ENCODE measurements at regions not wholly inside any gene's neighbourhood (a gene's known extent, or its start where the extent isn't known, plus 50 kb on each side); places are given as distances from the start of the nearest gene placed in this dataset.

DNA sequence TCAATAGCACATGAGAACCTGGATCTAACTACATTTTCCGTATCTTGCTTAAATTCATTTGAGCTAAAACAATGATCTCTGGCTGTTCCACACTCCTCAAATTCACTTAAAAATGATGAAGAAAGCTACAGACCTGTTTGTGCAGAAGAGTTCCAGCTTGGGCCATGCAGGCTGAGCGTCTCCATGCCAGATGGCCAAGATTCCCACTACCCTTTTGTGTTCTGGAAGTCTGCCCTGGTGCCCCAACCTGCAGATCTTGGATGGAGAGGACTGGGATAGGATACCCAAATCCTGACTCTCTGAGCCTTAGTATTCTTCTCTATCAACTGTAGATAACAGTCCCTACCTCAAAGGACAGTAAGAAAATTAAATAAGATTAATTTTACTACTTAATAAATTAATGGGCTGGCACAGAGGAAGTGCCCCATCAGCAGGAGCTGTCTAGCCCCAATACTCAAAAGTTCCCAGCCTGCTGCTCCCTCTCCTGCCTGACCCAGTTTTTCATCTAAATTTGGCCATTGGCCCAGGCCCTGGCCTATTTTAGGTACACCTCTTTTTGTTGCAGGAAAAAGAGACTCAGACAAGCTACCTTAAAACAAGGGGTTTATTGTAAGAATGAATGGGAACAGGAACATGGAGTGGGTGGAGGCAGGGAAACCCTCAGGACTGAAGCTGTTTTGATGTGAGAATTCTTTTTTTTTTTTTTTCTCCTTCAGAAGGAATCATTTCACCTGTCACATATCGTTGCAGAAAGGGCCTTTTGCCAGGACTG lies 81.4 kb upstream of the GRK3 start:
- no peak overlapping the region for H3K4me3 ChIP-seq (ENCODE audit: low read length)
- DNase-seq (ENCODE audit: low read depth) = no peak
- TF ChIP-seq, protein P1, sequence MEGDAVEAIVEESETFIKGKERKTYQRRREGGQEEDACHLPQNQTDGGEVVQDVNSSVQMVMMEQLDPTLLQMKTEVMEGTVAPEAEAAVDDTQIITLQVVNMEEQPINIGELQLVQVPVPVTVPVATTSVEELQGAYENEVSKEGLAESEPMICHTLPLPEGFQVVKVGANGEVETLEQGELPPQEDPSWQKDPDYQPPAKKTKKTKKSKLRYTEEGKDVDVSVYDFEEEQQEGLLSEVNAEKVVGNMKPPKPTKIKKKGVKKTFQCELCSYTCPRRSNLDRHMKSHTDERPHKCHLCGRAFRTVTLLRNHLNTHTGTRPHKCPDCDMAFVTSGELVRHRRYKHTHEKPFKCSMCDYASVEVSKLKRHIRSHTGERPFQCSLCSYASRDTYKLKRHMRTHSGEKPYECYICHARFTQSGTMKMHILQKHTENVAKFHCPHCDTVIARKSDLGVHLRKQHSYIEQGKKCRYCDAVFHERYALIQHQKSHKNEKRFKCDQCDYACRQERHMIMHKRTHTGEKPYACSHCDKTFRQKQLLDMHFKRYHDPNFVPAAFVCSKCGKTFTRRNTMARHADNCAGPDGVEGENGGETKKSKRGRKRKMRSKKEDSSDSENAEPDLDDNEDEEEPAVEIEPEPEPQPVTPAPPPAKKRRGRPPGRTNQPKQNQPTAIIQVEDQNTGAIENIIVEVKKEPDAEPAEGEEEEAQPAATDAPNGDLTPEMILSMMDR (IDR thresholded peaks at IDR 0.05; ENCODE audit: insufficient read depth, low read depth, low read length, missing control alignments) = no peak

DNA sequence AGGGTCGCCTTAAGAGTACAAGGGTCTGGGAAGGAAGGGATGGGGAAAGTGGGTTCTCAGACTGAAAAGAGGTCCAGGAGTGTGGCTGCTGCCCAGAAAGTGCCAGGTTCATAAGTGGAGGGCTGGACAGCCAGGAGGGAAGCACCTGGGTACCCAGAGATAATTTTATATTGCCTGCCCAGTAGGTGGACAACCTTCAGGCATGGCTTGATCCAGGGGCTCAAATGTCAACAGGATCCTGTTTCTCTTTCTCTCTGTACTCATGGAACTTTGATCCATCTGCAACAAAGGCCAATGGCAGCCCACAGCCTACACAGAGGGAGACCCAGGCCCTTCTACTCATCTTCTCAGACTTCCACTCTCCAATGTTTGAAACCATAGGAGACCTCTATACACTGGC lies 80.5 kb upstream of the GRK3 start:
- TF ChIP-seq, protein P1 (IDR thresholded peaks at IDR 0.05; ENCODE audit: insufficient read depth, low read depth, low read length, missing control alignments) = no peak
- no peak overlapping the region for H3K4me3 ChIP-seq (ENCODE audit: low read length)

DNA sequence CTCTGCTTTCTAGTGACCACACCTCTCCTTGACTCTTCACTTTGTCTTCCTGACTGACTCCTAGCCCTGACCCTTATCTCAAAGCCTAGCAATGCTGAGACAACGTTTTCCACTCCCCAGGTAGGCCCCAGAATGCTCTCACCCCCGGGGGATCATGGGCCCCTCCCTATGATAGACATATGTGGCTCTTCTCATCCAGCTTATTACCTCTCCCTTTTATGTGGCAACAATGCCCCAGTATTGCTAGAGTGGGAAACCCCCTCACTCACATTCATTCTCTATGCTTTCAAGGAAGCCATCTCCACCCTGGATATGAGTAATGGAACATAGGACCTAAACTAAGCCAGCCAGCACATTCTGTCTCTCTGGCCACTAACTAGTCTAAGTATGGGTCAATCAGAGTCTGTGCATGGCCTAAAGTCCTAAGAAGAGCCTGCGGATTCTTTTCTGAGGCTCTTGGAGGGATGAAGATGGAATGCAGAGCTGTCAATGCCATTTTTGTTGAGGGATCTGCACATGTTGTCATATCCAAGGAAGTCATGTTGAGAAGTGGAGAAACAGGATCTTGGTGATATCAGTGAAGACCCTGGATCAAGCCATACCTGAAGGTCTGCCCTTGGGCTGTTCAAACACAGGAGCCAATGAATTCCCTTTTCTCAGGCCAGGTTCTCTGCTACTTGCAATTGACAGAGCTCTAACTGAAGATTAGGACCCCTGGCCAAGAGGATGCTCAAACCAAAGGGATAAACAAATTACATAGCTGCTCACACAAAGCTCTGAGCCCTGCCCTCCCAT lies 79.8 kb upstream of the GRK3 start:
- TF ChIP-seq, protein P1 (IDR thresholded peaks at IDR 0.05; ENCODE audit: insufficient read depth, low read depth, low read length, missing control alignments) = no peak
- H3K4me3 ChIP-seq (ENCODE audit: low read length) = no peak overlapping the region
- no peak for DNase-seq (ENCODE audit: low read depth)

More for the DNA sequence above, 80.5 kb upstream of the GRK3 start:
- no peak for DNase-seq (ENCODE audit: low read depth)

DNA sequence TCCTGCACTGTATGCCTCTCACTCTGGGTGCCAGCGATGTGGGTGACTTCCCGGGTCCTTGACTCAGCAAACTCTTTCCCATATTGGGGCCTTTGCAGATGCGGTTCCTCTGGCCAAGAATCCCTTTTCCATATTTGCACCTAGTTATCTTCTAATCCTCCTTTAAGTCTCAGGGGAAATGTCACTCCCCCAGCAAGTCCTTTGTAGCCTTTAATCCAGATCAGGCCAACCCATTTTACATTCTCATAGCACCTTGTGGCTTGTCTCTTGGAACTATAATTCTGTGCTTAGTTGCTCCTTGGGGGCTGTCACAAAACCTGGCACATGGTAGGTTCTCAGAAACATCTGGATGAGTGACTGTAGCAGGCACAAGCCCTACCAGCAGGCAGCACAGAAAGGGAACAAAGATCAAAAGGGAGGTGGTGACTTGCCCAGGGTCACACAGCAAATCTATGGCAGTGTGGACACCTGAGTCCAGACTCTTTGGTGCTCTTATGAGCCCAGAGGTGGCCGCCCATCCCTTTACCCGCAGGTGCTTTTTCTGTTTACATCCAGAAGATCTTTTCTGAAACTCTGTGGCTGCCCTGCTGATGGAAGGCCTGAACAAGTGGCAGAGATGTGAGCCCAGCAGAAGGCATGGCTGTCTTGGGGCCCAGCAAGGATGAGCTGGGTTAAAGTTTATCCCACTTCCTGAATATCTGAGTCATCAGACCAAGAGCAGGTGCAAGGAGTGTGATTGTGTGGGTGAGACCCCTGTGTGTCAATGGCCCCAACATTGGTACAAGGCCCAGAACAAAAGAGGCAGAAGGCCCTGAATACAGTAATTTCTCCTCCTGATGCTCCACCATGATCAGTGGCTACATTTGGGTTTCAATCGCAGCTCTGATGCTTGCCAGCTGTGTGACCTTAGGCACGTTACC lies 78.6 kb upstream of the GRK3 start:
- no peak for DNase-seq (ENCODE audit: low read depth)
- TF ChIP-seq, protein P1 (IDR thresholded peaks at IDR 0.05; ENCODE audit: insufficient read depth, low read depth, low read length, missing control alignments) = no peak
- H3K4me3 ChIP-seq (ENCODE audit: low read length) = no peak overlapping the region

DNA sequence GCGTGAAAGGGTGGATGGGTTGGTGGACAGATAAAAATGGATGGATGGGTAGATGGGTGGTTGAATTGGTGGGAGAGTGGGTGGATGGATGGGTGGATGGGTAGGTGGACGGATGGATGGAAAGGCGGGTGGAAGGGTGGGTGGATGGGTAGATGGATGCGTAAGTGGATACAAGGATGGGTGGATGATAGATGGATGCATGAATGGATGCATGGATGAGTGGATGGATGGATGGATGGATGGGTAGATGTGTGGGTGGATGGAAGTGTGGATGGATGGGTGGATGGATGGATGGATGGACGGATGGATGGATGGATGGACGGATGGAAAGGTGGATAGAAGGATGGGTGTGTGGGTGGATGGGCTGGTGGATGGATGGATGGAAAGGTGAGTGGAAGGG lies 77.0 kb upstream of the GRK3 start:
- TF ChIP-seq, protein P1 (IDR thresholded peaks at IDR 0.05; ENCODE audit: insufficient read depth, low read depth, low read length, missing control alignments) = no peak

DNA sequence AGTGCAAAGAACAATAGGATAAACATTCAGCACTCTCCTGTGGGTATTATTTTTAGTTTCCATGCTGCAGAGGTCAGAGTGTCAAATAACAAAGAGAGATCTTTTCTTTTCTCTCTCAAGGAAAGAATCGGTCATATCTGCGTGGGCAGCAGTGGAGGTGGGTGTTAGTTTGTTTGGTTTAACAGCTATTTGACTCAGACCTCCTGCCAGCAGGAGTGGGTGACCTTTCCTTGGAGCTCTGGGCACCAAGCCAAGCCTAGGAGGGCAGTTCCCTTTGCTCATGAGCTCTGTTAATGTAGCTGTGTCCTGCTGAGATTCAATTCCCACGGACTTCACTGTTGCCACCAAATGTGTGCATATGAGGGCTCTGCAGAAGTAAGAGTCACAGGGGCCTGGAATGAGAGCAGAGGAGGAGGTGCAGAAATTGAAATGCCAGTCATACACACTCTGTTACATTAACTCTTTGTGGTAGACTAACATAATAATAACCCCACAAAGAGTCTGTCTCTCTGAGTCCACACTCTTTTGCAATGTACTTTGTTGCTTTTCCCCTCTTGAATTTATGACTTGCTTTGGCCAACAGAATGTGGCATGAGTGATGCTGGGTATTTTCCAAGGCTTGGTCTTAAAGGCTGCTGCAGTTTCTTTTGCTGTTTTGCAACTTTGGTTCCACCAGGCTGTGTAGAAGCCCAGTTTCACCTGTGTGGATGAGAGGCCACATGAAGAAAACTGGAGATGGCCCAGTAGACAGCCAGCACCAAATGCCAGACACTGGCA lies 76.0 kb upstream of the GRK3 start:
- DNase-seq (ENCODE audit: low read depth) = peak; percentile 53
- TF ChIP-seq, protein P1 (IDR thresholded peaks at IDR 0.05; ENCODE audit: insufficient read depth, low read depth, low read length, missing control alignments) = no peak
- H3K4me3 ChIP-seq (ENCODE audit: low read length) = no peak overlapping the region

More for the DNA sequence above, 77.0 kb upstream of the GRK3 start:
- no peak overlapping the region for H3K4me3 ChIP-seq (ENCODE audit: low read length)
- no peak for DNase-seq (ENCODE audit: low read depth)

All from epithelial cell of esophagus (primary cell).